ENCODE measurements at regions not wholly inside any gene's neighbourhood (a gene's known extent, or its start where the extent isn't known, plus 50 kb on each side); places are given as distances from the start of the nearest gene placed in this dataset.
"Not testable (repeated sequence)": the region's sequence is repeated elsewhere in the genome, so short reads cannot be mapped to it uniquely, and the experiment has no call there.

DNA sequence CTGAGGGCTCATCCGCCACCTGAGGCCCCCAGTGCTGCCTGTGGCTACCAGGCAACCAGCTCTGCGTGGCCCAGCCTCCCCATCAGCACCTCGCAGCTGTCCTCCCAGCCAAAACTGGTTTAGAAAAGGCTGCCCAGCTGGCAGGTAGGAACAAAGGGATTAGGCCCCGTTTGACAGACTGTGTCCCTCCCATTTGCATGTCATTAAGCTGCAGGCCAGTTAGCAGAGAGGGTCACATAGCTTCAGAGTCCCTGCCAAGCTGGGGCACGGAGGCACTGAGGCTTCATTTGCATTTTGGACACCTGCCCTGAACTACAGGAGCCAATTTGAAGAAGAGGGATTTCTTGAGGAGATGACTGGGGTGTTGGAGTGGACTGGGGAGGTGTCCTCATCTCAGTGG lies 177.9 kb downstream of the TLE3 start:
- DNase-seq, result no peak

DNA sequence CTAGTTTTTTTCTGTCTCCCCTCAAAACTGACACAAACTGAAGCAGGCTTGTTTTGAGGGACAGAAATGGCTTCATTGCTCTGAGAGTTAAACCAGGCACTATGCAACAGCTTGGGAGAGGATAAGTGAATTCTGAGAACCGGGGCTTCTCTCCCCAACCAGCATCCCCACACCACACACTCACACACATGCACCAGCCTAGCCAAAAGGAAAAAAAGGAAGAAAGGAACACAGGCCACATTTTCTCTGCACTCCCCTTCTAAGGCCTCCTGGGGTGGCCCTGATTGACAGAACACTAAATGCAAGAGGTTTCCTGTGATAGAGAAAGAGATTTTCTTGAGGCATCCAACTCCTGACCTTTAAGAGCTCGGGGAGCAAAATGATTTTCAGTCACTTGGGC lies 177.5 kb downstream of the TLE3 start:
- DNase-seq, result no peak

DNA sequence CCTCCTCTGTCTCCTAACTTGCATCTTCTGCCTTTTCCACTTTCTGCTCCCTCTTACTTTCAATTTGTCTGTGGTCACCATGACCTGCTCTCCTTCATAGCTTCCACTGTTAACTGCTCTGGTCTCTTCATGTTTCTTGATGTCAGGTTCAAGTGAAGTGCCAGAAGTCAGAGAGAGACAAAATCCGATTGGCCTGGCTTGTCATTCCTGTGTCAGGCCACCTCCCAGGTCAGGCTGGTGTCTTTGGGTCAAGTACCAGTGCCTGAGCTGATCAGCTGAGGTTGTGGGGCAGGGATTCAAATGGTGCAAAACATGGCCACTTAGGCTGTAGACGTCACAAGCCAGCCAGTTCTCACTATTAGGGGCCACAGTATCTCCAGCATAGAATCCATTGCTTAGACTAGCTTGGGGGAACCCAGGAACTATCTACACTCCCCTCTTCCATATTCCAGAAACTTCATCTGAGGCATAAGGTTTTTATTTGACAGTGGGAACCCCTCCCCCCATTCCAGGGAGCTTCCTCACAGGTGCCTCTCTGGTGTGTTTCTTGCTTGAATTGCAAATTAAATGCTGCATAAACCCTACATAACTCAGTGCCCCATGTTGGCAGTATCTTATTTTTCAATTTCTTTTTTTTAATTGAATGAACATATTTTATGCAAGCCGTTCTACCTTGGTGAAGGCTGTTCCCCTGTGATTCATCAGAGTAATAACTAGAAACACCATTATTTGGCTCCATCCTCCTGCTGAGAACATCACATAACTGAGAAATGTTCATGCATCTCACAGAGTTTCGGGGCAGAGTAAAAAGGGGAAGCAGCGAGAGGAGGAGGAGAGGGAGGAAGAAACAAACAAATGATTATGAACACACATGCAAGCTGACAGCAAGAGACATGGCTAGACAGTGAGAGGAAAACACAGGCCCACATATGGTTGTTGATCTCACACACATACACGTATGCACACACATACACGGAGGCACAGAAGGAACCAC lies 175.8 kb downstream of the TLE3 start:
- no peak for DNase-seq

DNA sequence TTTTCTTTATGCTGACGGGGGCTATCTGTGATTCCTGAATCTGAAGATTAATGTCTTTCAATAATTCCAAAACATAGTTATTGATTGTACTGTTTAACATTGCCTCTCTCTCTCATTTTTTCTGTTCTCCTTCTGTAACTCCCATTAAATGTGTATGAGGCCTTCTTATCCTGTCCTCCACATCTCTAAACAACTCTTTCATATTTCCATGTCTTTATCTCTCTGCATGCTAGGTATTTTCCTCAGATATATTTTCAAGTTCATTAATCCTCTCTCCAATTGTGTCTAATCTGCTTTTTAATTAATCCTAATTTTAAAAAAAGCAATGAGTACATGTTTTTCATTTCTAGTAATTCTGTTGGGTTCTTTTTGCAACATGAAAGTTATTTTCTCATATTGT lies 173.2 kb downstream of the TLE3 start:
- no peak for DNase-seq

DNA sequence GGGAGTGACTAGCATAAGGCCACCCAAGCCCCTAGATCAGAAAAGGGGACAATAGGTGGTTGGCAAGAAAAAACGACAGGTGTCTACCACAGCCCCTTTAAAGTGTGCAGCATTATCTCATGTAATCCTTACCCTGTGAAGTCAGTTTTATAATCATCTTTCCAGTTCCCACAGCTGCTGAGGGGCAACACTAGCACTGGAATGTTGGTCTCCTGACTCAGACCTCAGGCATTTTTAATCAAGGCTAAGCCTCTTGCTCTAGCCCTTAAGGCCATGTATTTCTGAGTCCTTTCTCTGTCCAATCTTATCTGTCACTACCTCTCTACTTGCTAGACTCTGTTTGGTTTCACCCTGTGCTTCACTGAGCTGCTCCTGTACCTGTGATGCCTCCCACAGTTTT lies 171.7 kb downstream of the TLE3 start:
- no peak for DNase-seq

DNA sequence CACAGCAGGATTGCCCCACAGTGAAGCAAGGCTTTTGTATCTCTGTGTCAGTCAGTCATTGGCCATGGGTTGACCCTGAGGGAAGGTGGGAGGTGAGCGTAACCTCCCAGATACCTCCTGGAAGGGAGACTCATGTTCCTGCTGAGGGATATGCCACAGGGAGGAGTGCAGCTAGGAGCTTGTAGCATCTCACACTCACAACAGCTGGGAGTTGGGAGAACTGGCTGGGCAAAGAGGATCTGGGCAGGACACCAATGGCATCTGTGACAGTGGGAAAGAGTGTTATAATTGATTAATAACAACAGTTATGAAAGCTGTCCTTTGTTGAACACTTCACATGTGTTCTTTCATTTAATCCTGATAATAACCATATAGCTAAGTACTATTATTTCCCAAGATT lies 171.0 kb downstream of the TLE3 start:
- DNase-seq, result no peak

DNA sequence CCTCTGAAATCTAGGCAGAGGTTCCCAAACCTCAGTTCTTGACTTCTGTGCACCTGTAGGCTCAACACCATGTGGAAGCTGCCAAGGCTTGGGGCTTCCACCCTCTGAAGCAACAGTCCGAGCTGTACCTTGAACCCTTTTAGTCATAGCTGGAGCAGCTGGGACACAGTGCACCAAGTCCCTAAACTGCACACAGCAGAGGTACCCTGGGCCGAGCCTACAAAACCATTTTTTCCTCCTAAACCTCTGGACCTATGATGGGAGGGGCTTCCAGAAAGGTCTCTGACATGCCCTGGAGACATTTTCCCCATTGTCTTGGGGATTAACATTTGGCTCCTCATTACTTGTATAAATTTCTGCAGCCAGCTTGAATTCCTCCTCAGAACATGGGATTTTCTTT lies 168.8 kb downstream of the TLE3 start:
- DNase-seq, result not testable (repeated sequence)

DNA sequence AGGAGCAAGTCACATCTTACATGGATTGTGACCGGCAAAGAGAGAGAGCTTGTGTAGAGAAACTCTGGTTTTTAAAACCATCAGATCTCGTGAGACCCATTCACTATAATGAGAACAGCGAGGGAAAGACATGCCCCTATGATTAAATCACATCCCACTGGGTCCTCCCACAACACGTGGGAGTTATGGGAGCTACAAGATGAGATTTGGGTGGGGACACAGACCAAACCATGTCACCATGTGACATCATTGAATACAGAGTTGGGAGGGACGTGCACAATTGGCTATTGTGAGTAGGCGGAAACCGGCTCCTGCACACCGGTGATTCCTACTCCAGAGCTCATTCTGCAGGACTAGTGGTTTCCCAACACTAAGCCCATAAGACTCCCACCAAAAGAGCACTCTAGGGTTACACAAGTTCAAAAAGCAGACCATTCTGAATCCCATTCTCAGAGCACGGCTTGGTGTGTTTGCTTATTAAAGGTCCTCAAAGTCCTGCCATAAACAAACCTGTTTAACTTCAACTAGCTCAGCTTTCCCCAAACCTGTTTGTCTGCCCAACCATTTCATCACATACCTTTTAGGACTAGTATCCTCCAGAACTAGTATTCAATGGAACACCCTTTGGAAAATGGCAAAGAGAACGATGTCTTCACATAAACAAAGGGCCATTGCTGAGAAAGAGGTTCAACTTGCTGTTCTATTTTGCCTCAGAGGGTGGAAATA lies 167.6 kb downstream of the TLE3 start:
- no peak for DNase-seq

DNA sequence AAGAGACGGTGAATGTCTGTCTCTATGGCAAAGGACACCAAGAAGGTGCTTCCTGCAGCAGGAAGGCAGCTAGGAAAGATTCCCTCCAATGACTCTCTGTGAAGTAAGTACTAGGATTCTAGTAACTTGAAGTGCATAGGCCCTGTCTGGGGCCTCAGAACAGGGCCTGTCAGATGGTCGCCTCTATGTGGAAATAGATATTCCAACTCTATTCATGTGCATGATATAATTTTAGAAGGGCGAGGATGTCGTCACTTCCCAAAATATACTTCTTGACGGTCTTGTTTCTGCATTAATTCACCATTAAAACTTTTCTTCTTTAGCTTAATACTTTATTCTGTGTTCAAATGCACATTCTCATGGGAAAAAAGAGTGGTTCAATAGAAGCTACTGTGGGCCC lies 167.0 kb downstream of the TLE3 start:
- DNase-seq, result no peak

DNA sequence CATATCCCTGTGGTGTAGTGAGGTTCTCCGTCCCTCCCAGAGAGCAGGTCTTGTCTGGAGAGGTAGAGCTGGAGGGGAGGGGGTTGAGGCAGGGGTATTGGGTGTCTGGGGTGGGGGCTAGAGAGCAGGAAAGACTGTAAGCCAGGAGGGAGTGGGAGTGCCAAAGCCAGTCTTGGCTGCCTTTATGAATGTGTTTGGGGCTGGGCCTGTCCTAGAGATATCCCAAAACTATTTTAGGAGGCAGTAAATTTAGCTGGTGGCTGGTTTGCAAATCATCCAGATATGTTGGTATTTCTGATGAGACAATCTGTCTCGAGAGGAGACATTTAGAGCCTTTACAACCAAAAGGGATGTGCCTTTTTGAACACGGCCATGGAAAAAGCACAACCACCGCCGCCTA lies 166.6 kb downstream of the TLE3 start:
- no peak for DNase-seq

DNA sequence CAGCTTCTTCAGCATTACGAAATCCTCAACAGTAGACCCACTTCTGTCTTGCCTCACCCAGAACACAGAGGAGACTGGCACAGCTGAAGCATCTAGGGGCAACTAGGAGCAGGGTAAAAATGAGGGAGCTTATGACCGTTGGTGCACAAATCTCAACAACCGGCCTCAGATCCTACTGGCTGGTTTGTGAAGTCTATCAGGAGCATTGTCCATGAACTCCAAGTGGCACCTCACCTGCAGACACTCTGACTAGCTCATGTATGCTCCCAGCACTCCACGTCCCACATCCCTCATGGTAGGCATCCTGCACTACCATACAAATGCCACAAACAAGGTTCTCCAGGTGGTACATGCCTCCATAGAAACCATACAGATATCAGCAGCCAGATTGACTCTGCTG lies 163.1 kb downstream of the TLE3 start:
- no peak for DNase-seq

DNA sequence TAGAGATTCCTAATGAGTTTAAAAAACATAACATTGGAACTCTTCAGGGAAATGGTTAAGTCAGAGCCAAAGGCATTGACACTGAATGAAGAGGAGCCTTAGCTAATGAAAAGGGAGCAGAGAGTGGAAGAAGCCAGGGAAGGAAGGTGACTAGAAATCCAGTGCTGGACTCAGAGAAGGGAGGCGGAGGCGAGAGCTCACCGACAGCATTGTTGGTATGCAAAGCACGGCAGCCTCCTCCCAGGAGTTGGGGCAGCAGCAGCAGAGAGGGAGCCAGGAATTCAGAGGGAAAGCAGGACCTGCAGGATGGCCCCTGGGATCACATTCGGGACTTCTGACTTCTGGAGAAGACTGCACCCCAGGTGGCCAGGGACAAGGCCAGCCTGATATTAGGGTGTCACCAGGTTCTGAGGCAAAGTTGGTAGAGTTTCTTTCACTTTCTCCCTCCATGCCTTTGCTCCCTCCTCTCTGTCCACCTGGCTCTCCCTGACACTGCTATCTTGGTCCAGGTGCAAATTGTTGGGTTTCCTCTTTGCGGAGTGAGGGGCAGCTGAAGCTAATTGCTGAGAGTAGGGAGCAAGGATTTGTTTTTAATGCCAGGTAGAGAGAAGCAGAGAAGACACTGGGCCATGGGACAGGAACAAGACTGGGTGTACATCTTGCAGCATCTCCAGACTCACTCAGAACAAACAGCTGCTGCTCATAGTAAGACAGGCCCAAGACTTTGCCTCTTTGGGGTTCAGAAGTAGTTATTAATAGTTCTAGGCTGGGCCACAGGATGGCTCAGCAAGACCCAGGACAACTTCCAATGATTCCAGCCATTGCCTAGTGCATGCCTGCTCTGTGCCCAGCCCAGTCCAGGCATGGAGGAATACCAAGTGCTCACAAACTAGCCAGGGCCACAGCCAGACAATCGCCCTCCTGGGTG lies 157.9 kb downstream of the TLE3 start:
- DNase-seq, result no peak

DNA sequence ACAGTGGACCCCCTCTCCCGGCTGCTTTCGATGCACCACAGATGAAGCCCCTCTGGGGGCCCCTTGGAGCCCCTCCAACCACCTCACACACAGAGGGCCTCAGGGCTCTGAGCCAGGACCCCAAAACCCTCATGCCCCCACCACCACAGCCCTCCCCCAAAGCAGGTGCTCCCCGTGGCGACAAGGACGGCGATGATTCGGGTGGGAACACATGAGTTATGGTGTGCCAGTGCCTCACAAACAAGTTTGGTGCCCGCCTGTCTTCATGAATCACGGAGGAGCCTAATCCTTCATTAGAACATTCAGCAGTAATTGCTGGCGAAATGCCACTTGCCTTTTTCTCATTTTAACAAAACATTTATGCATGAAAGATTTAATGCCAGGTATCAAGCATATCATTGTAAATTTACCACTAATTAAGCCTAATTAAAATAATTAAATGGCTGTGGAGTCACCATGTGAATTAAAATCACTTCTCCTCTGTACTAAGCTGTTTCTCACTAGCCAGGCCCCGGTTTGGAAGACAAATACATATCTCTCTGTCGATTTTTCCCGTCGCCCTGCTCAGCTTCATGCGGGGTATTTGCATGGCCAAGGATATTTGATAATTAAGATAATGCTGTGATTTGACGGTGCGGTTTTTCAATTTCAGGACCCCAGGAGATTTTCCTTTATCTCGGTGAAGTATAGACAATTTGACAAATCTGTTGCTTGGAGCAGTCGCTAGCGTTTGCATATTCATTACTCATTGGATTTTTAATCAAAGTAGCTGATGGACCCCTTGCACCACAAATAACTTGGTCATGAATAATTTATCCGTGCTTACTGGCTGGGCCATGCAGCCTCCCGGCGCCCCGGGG lies 157.0 kb downstream of the TLE3 start:
- no peak for DNase-seq

DNA sequence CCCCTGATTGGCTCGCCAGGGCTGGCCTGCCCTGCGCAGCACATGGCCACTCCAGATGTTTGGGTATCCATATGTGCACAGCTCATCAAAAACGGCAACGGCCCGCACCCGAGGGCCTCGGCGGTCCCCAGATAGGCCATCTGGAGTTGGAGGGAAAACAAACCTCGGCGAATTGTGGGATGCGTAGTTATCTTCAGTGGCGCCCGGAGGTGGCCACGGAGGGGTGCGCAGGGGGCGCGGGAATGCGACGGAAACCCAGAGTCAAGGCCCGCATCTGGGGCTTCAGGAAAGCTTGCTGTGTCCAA lies 156.5 kb downstream of the TLE3 start:
- DNase-seq, result no peak

DNA sequence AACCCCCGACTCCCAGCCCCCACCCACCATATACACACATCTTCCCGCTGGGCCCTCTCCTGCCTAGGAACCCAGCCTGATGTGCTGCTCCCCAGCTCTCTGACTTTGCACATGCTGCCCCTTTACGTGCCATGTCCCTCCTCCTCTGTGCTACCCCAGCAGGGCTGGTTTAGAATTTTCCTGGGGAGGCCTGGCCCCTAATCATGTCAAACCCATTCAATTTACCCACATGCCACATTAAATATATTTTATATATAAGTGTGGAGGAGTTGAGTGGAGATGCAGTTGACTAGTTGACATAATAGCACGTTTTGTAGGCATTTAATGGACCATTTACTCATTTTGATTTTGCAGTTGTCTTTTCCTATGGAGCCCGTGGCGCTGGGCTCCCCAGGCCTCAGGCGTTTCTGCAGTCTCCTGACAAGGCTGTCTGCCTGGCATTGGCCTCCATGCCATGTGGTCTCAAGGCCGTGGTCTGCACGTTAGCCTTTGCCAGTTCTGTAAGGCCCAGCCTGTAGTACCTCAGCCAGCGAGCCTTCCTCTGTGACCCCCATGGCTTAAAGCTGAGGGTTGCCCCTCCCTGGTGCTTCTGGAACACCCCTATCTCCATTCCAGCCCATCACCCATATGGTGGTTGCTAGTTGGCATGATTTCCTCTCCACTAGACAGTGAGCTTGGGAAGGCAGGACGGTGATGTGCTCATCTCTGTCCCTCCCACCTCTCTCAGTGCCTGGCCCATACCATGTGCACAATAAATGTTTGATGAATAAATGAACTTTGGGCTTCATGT lies 155.8 kb downstream of the TLE3 start:
- DNase-seq, result no peak

DNA sequence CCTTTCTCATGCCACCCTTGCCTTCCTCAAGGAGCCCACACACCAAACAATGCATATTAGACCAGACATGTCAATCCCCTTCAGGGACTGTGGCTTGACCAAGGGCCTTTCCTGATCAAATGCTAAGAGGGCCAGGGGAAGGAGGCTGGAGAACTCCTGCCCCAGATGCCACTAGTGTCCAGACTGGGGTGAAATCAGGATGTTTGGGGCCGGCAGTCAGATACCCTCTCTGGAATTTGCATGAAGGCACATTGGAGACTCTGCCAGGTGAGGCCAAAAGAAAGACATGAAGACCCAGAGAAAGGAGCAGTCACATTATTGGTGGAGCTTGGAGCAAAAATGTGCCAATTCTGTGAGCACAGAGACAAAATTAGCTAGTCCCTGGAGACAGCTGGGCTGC lies 154.1 kb downstream of the TLE3 start:
- DNase-seq, result no peak

DNA sequence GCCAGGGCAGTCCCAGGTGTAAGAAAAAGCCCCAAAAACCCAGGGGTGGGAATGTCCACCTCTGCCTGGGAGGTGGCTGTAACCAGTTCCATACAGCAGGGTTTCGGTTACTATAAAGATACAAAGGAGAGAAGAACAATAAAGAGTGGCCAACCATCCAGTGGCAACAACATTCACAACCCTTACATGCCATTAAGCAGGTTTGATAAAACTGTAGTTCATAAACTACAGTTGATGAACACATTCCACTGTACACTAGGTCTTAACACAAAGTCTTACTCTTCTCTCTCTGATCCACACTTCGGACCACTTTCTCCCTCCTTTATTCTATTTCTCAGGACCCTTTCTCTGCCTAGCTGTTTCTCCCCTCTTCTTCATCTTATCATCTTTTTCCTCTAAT lies 152.0 kb downstream of the TLE3 start:
- no peak for DNase-seq

DNA sequence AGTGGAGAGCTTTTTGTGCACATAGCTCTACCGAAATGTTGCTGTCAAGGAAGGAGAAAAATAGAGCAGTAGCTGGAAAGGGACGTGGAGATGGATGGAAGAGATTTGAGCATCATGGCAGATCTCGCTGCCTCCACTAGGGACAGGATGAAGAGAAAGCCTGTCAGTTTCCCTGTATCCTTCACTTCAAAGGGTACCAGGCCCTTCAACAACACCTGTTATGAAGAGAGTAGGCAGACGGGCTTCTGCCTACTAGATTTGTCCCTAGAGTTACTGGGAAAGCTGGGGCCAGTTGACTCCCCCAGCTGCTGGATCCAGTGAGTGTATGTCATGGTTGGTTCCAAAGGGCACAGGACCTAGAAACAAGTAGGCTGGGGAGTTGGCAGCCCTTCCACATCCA lies 150.8 kb downstream of the TLE3 start:
- DNase-seq, result no peak

DNA sequence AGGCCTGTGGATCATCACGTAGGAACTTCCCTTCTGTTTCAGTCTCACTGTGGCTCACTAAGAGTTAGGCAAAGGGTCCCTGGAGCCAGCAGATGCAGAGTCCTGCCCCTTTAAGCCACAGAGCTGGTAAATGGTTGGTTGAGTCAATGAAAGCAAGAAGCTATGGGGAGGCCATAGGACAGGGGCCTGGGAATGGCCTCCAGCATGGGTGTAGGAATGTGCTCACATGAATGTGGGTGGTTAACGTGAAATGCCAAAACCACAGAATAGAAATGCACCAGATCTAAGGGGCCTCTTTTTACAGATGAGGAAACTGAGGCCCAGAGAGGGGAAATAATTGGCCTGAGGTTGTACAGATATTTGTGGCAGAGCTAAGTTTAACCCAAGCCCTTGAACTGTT lies 150.3 kb downstream of the TLE3 start:
- no peak for DNase-seq

DNA sequence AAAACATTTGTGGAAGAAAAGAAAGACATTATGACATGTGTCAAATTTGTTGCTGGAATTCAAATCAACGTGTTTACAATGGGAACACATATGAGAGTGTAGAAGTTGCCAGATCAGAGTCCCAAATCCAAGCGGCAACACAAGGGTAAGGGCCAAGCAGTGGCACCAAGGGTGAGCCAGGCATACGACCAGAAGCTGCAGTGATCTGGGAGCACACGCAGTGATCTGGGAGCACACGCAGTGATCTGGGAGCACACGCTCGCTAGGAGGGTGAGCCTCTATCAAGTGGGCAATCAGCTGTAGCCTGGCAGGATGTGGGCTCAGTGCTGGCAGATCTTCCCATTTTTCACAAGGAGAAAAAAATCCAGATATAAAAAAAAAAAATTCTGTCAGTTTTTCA lies 148.2 kb downstream of the TLE3 start:
- no peak for DNase-seq

Data from right lung (tissue), 2 donors.